MM.1S (cell line): ENCODE measurements at regions not wholly inside any gene's neighbourhood (a gene's known extent, or its start where the extent isn't known, plus 50 kb on each side); places are given as distances from the start of the nearest gene placed in this dataset.

Source experiments
- DNase-seq: peaks from one replicate; pipeline ENCODE4 v3.0.0-alpha.2; 2015
- H2AFZ ChIP-seq: fragments of 300-600 bp; sonication (generic); 2 replicates; pipeline ENCODE4 v1.6.0; 2016; ENCODE audit warnings: antibody characterized with exemption, low read length
- H3F3A ChIP-seq: fragments of 300-600 bp; sonication (generic); 2 replicates; pipeline ENCODE4 v1.6.1; 2016; ENCODE audit warnings: mild to moderate bottlenecking, antibody characterized with exemption, low read length, moderate library complexity, mixed read lengths; ENCODE audit not compliant: insufficient read depth
- H3K27ac ChIP-seq: fragments of 300-600 bp; sonication (generic); 2 replicates; pipeline ENCODE4 v1.5.1; 2016; ENCODE audit warnings: mild to moderate bottlenecking, low read length
- H3K27me3 ChIP-seq: fragments of 300-600 bp; sonication (generic); replicated peaks from 2 replicates; pipeline ENCODE4 v1.6.0; 2016; ENCODE audit warnings: low read length; ENCODE audit not compliant: insufficient read depth
- H3K36me3 ChIP-seq: fragments of 300-600 bp; sonication (generic); replicated peaks from 2 replicates; pipeline ENCODE4 v1.6.1; 2016; ENCODE audit warnings: mild to moderate bottlenecking, low read length, mixed read lengths; ENCODE audit not compliant: insufficient read depth
- H3K4me1 ChIP-seq: fragments of 300-600 bp; sonication (generic); 2 replicates; pipeline ENCODE4 v1.6.1; 2016; ENCODE audit warnings: low read length, mixed read lengths
- H3K4me2 ChIP-seq: fragments of 300-600 bp; sonication (generic); 2 replicates; pipeline ENCODE4 v1.6.0; 2016; ENCODE audit warnings: low read depth, low read length
- H3K4me3 ChIP-seq: fragments of 300-600 bp; sonication (generic); 2 replicates; pipeline ENCODE4 v1.5.1; 2016; ENCODE audit warnings: low read length, mixed read lengths
- H3K79me2 ChIP-seq: fragments of 300-600 bp; sonication (generic); 2 replicates; pipeline ENCODE4 v1.6.1; 2016; ENCODE audit warnings: mixed run types, low read length, mixed read lengths
- H3K9ac ChIP-seq: fragments of 300-600 bp; sonication (generic); 2 replicates; pipeline ENCODE4 v1.6.1; 2016; ENCODE audit warnings: low read length, mixed read lengths
- H3K9me2 ChIP-seq: fragments of 300-600 bp; sonication (generic); replicated peaks from 2 replicates; pipeline ENCODE4 v1.6.1; 2016; ENCODE audit warnings: mild to moderate bottlenecking, low read length, mixed read lengths; ENCODE audit not compliant: insufficient read depth
- H3K9me3 ChIP-seq: fragments of 300-600 bp; sonication (generic); replicated peaks from 2 replicates; pipeline ENCODE4 v1.6.1; 2016; ENCODE audit warnings: mild to moderate bottlenecking, low read length, mixed read lengths; ENCODE audit not compliant: insufficient read depth
- H4K20me1 ChIP-seq: fragments of 300-600 bp; sonication (generic); 2 replicates; pipeline ENCODE4 v1.6.1; 2016; ENCODE audit warnings: mild to moderate bottlenecking, low read length, moderate library complexity, mixed read lengths; ENCODE audit not compliant: insufficient read depth
- CTCF ChIP-seq: fragments of 300-600 bp; sonication (generic); IDR thresholded peaks from 2 replicates; pipeline ENCODE4 v1.5.1; 2016; ENCODE audit warnings: antibody characterized with exemption, low read length, mixed read lengths
- EZH2 ChIP-seq: fragments of 300-600 bp; sonication (generic); optimal IDR thresholded peaks from 2 replicates; pipeline ENCODE3; 2017; ENCODE audit warnings: low read depth, mild to moderate bottlenecking, antibody characterized with exemption, low read length, mixed read lengths
- EZH2phosphoT487 ChIP-seq: fragments of 300-600 bp; sonication (generic); IDR thresholded peaks from 2 replicates; pipeline ENCODE4 v1.6.1; 2018; ENCODE audit warnings: antibody characterized with exemption, low read length

GRCh38 chr14:105929327-105930081, 403.1 kb downstream of the TMEM121 start:
- Histone ChIP-seq H3K27ac (no peak overlapping the region), H2AFZ (no peak overlapping the region), H3K79me2 (no peaks in the 10 kb centered on the region), H3K4me1 (no peaks in the 10 kb centered on the region), H3K27me3 (no peaks in the 10 kb centered on the region), H3K4me2 (no peak overlapping the region), H4K20me1 (no peaks in the 10 kb centered on the region), H3K36me3 (no peaks in the 10 kb centered on the region), H3K9me2 (no peaks in the 10 kb centered on the region), H3K9me3 (no peaks in the 10 kb centered on the region), H3F3A (no peaks in the 10 kb centered on the region), H3K9ac (no peak overlapping the region), H3K4me3 (no peak overlapping the region)
- no peak for TF ChIP-seq EZH2
- no peak for TF ChIP-seq EZH2phosphoT487
- TF ChIP-seq CTCF, result no peak
- no peak for DNase-seq

- Histone ChIP-seq H3K9me3 (no peaks in the 10 kb centered on the region), H3K27ac (no peak overlapping the region), H3K36me3 (no peaks in the 10 kb centered on the region), H3K9me2 (no peaks in the 10 kb centered on the region), H3F3A (no peaks in the 10 kb centered on the region), H3K9ac (no peak overlapping the region), H3K27me3 (no peaks in the 10 kb centered on the region), H3K4me3 (no peak overlapping the region), H3K4me2 (no peak overlapping the region), H4K20me1 (no peaks in the 10 kb centered on the region), H2AFZ (no peak overlapping the region), H3K4me1 (no peaks in the 10 kb centered on the region), H3K79me2 (no peaks in the 10 kb centered on the region)
- TF ChIP-seq EZH2phosphoT487 (no peak), CTCF (no peak)
- DNase-seq, result no peak
These were observed 404.2 kb downstream of the TMEM121 start for GRCh38 chr14:105930572-105930971.

- no peak overlapping the region for H3K9ac ChIP-seq
- H3K36me3 ChIP-seq, result no peaks in the 10 kb centered on the region
- H3K27ac ChIP-seq, result no peak overlapping the region
- H3K27me3 ChIP-seq, result no peaks in the 10 kb centered on the region
- H4K20me1 ChIP-seq, result no peaks in the 10 kb centered on the region
- H3K79me2 ChIP-seq, result no peaks in the 10 kb centered on the region
- DNase-seq, result no peak
- no peak overlapping the region for H2AFZ ChIP-seq
- no peaks in the 10 kb centered on the region for H3K9me2 ChIP-seq
- H3K4me1 ChIP-seq, result no peaks in the 10 kb centered on the region
- H3K4me2 ChIP-seq, result no peak overlapping the region
- no peaks in the 10 kb centered on the region for H3K9me3 ChIP-seq
- H3K4me3 ChIP-seq, result no peak overlapping the region
- no peaks in the 10 kb centered on the region for H3F3A ChIP-seq
- no peak for TF ChIP-seq CTCF
- TF ChIP-seq EZH2phosphoT487, result no peak
- no peak for TF ChIP-seq EZH2
These were observed 405.6 kb downstream of the TMEM121 start for GRCh38 chr14:105931808-105932483.
